ENCODE measurements at regions not wholly inside any gene's neighbourhood (a gene's known extent, or its start where the extent isn't known, plus 50 kb on each side); places are given as distances from the start of the nearest gene placed in this dataset.

GRCh38 chr4:102430461-102430910 lies 70.7 kb upstream of the NFKB1 start:
- TF ChIP-seq CTCF (IDR thresholded peaks at IDR 0.05) (no peak), ZFX (IDR thresholded peaks at IDR 0.05; ENCODE audit: borderline replicate concordance) (no peak)
